ENCODE measurements at regions not wholly inside any gene's neighbourhood (a gene's known extent, or its start where the extent isn't known, plus 50 kb on each side); places are given as distances from the start of the nearest gene placed in this dataset.
A peak's percentile ranks its signal among the peaks of the same experiment; 100 is the strongest.

GRCh38 chr7:55273186-55273980 lies 91.8 kb upstream of the LANCL2 start:
- peaks cover 6% of the 10 kb centered on the region for H3K27me3 Mint-ChIP-seq
- DNase-seq (ENCODE audit: low spot score, unreplicated experiment) = no peak
- H3K36me3 Mint-ChIP-seq (ENCODE audit: insufficient read depth) = no peaks in the 10 kb centered on the region
- H3K4me3 Mint-ChIP-seq (ENCODE audit: low read depth) = no peak overlapping the region
- no peaks in the 10 kb centered on the region for H3K9me3 Mint-ChIP-seq (ENCODE audit: low read depth)
- no peak overlapping the region for H3K27ac Mint-ChIP-seq
- peaks cover 3% of the 10 kb centered on the region for H3K4me1 Mint-ChIP-seq (ENCODE audit: low read depth)
- no peak for TF ChIP-seq CTCF (IDR thresholded peaks at IDR 0.05; ENCODE audit: unreplicated experiment)

GRCh38 chr7:55274156-55274555 lies 91.0 kb upstream of the LANCL2 start:
- Mint-ChIP-seq H3K9me3 (ENCODE audit: low read depth) (no peaks in the 10 kb centered on the region), H3K36me3 (ENCODE audit: insufficient read depth) (no peaks in the 10 kb centered on the region), H3K4me1 (ENCODE audit: low read depth) (peaks cover 3% of the 10 kb centered on the region), H3K27me3 (peaks cover 6% of the 10 kb centered on the region), H3K27ac (no peak overlapping the region), H3K4me3 (ENCODE audit: low read depth) (no peak overlapping the region)
- TF ChIP-seq CTCF (IDR thresholded peaks at IDR 0.05; ENCODE audit: unreplicated experiment) = no peak
- DNase-seq (ENCODE audit: low spot score, unreplicated experiment) = no peak

GRCh38 chr7:55275291-55276200 lies 89.6 kb upstream of the LANCL2 start:
- no peaks in the 10 kb centered on the region for H3K36me3 Mint-ChIP-seq (ENCODE audit: insufficient read depth)
- DNase-seq (ENCODE audit: low spot score, unreplicated experiment) = no peak
- TF ChIP-seq CTCF (IDR thresholded peaks at IDR 0.05; ENCODE audit: unreplicated experiment) = no peak
- H3K9me3 Mint-ChIP-seq (ENCODE audit: low read depth) = no peaks in the 10 kb centered on the region
- H3K27me3 Mint-ChIP-seq = peaks cover 6% of the 10 kb centered on the region
- no peak overlapping the region for H3K27ac Mint-ChIP-seq
- H3K4me3 Mint-ChIP-seq (ENCODE audit: low read depth) = no peak overlapping the region
- peaks cover 3% of the 10 kb centered on the region for H3K4me1 Mint-ChIP-seq (ENCODE audit: low read depth)

- H3K36me3 Mint-ChIP-seq (ENCODE audit: insufficient read depth) = no peaks in the 10 kb centered on the region
- no peak for DNase-seq (ENCODE audit: low spot score, unreplicated experiment)
- peak overlapping the region; percentile 24 for H3K27ac Mint-ChIP-seq
- H3K27me3 Mint-ChIP-seq = peaks cover 6% of the 10 kb centered on the region
- H3K9me3 Mint-ChIP-seq (ENCODE audit: low read depth) = no peaks in the 10 kb centered on the region
- peaks cover 3% of the 10 kb centered on the region for H3K4me1 Mint-ChIP-seq (ENCODE audit: low read depth)
- TF ChIP-seq CTCF (IDR thresholded peaks at IDR 0.05; ENCODE audit: unreplicated experiment) = no peak
- H3K4me3 Mint-ChIP-seq (ENCODE audit: low read depth) = no peak overlapping the region
Measured at GRCh38 chr7:55276572-55277295, 88.4 kb upstream of the LANCL2 start.

- Mint-ChIP-seq H3K36me3 (ENCODE audit: insufficient read depth) (no peaks in the 10 kb centered on the region), H3K4me1 (ENCODE audit: low read depth) (no peaks in the 10 kb centered on the region), H3K4me3 (ENCODE audit: low read depth) (no peak overlapping the region), H3K27me3 (peaks cover 6% of the 10 kb centered on the region), H3K27ac (no peak overlapping the region), H3K9me3 (ENCODE audit: low read depth) (no peaks in the 10 kb centered on the region)
- DNase-seq (ENCODE audit: low spot score, unreplicated experiment) = no peak
- TF ChIP-seq CTCF (IDR thresholded peaks at IDR 0.05; ENCODE audit: unreplicated experiment) = no peak
Measured at GRCh38 chr7:55277916-55278315, 87.2 kb upstream of the LANCL2 start.

Measured in progenitor cell of endocrine pancreas (in vitro differentiated cells).